PC-9 (cell line): ENCODE measurements at regions not wholly inside any gene's neighbourhood (a gene's known extent, or its start where the extent isn't known, plus 50 kb on each side); places are given as distances from the start of the nearest gene placed in this dataset.

ENCODE experiments used
- BruUV-seq: library from RNA; stranded (reverse); fragments of 400-500 nt; replicated peaks from 2 replicates; lab custom pipeline; 2021; lab: Mats Ljungman, UMichigan
- CTCF ChIA-PET: fragments of 300-600 bp; sonication (Branson Sonifier 250); formaldehyde crosslinking; loops from one replicate; lab custom pipeline; 2022; ENCODE audit warnings: antibody characterized with exemption; lab: Charles Lee
- POLR2A ChIA-PET: fragments of 300-600 bp; sonication (Branson Sonifier 250); formaldehyde crosslinking; loops from one replicate; lab custom pipeline; 2022; ENCODE audit warnings: antibody characterized with exemption; ENCODE audit not compliant: unreplicated experiment; lab: Charles Lee
- DNase-seq, 2 experiments: peaks; one replicate each; pipeline versions ENCODE4 v3.0.0 to v3.0.0-alpha.2; 2015 to 2022; ENCODE audit warnings: mixed read lengths in 1 of 2
- H2AFZ ChIP-seq: fragments of 200-600 bp; sonication (generic); 2 replicates; pipeline ENCODE4 v1.8.1; 2017; ENCODE audit warnings: antibody characterized with exemption
- H3F3A ChIP-seq: fragments of 200-600 bp; sonication (generic); 2 replicates; pipeline ENCODE4 v1.8.1; 2017; ENCODE audit warnings: antibody characterized with exemption, mild to moderate bottlenecking, low read depth; ENCODE audit not compliant: insufficient read depth
- H3K27ac ChIP-seq: fragments of 200-600 bp; sonication (generic); 2 replicates; pipeline ENCODE4 v1.6.1; 2016; ENCODE audit warnings: mixed run types
- H3K27me3 ChIP-seq: fragments of 200-600 bp; sonication (generic); 2 replicates; pipeline ENCODE4 v1.6.1; 2016; ENCODE audit warnings: low read depth, mixed run types; ENCODE audit not compliant: insufficient read depth
- H3K36me3 ChIP-seq: fragments of 200-600 bp; sonication (generic); 2 replicates; pipeline ENCODE4 v1.6.1; 2016; ENCODE audit warnings: low read depth, mixed run types
- H3K4me1 ChIP-seq: fragments of 200-600 bp; sonication (generic); replicated peaks from 2 replicates; pipeline ENCODE4 v1.6.1; 2016; ENCODE audit warnings: mixed run types; ENCODE audit not compliant: insufficient read depth
- H3K4me2 ChIP-seq: fragments of 200-600 bp; sonication (generic); 2 replicates; pipeline ENCODE4 v1.6.1; 2017; ENCODE audit warnings: mixed run types
- H3K4me3 ChIP-seq: fragments of 200-600 bp; sonication (generic); 2 replicates; pipeline ENCODE4 v1.6.1; 2016; ENCODE audit warnings: mixed run types
- H3K79me2 ChIP-seq: fragments of 200-600 bp; sonication (generic); 2 replicates; pipeline ENCODE4 v1.6.1; 2017; ENCODE audit warnings: low read depth, mixed run types
- H3K9me2 ChIP-seq: fragments of 200-600 bp; sonication (generic); 2 replicates; pipeline ENCODE4 v1.8.1; 2017; ENCODE audit warnings: mild to moderate bottlenecking; ENCODE audit not compliant: insufficient read depth
- H3K9me3 ChIP-seq: fragments of 200-600 bp; sonication (generic); 2 replicates; pipeline ENCODE4 v1.8.1; 2016; ENCODE audit warnings: low read depth; ENCODE audit not compliant: insufficient read depth
- H4K20me1 ChIP-seq: fragments of 200-600 bp; sonication (generic); 2 replicates; pipeline ENCODE4 v1.8.1; 2017; ENCODE audit not compliant: insufficient read depth
- EZH2 ChIP-seq: fragments of 200-600 bp; sonication (generic); IDR thresholded peaks from 2 replicates; pipeline ENCODE4 v1.8.0; 2017; ENCODE audit warnings: antibody characterized with exemption, low read depth
- intact Hi-C: fragments of 100-400 bp; cut with micrococcal nuclease; formaldehyde crosslinking; loops from one replicate; pipeline ENCODE4 v1.10.0; 2022; ENCODE audit not compliant: unreplicated experiment
- TF ChIP-seq, protein P1 (sequence below): fragments of 200-600 bp; sonication (generic); conservative IDR thresholded peaks from 2 replicates; pipeline ENCODE4 v1.6.1; 2017; ENCODE audit warnings: mixed run types, antibody characterized with exemption, mild to moderate bottlenecking, moderate library complexity

DNA sequence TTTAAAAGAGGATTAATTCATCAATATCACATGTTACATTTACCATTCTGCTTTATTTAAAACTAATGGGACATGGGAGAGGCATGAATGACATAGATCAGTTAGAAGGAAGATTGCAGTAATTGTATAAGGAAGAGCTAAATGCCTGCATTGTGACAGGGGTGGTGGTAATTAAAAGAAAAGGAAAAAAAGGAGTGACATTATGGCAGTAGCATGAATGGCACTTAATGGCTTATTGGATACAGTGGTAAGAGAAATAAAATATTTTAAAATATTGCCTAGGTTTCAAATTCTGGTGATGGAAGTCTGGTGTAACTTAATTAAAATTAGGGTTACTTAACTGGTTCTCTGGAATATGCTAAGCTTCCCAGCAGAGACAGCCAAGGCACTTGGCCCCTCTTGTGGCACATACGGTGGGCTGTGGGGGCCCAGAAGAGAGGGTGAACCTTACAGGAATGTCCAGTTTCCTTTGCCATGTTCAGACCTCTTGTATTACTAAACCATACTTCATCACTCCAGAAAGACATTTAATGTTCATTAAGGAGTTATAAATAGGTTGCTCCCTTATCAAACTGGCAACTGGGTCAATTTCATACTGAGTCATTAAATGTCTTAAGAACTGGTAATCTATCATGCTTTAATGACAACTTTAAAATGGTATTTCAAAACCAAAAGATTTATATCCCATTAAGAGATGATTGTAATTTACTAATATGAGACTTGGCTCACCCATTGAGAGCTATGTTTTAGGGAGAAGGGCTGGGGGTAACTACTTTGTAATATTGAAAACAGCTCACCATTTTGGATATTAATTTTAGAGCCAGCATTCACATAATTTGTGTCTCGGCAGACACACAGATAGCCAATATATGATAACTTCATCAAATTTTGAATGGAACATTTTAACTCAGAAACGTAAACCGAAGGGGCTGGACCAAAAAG lies 798.9 kb upstream of the PIK3C3 start:
- H4K20me1 ChIP-seq: no peaks in the 10 kb centered on the region
- no peak for TF ChIP-seq EZH2
- TF ChIP-seq, protein P1, sequence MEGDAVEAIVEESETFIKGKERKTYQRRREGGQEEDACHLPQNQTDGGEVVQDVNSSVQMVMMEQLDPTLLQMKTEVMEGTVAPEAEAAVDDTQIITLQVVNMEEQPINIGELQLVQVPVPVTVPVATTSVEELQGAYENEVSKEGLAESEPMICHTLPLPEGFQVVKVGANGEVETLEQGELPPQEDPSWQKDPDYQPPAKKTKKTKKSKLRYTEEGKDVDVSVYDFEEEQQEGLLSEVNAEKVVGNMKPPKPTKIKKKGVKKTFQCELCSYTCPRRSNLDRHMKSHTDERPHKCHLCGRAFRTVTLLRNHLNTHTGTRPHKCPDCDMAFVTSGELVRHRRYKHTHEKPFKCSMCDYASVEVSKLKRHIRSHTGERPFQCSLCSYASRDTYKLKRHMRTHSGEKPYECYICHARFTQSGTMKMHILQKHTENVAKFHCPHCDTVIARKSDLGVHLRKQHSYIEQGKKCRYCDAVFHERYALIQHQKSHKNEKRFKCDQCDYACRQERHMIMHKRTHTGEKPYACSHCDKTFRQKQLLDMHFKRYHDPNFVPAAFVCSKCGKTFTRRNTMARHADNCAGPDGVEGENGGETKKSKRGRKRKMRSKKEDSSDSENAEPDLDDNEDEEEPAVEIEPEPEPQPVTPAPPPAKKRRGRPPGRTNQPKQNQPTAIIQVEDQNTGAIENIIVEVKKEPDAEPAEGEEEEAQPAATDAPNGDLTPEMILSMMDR: no peak
- H3K4me1 ChIP-seq: no peaks in the 10 kb centered on the region
- no peak overlapping the region for H2AFZ ChIP-seq
- no peaks in the 10 kb centered on the region for H3K9me3 ChIP-seq
- no peaks in the 10 kb centered on the region for H3K36me3 ChIP-seq
- no peaks in the 10 kb centered on the region for H3K79me2 ChIP-seq
- no peaks in the 10 kb centered on the region for H3F3A ChIP-seq
- ChIA-PET POLR2A (no interaction called here), CTCF (no interaction called here)
- H3K27me3 ChIP-seq: no peaks in the 10 kb centered on the region
- BruUV-seq: no TSS peak
- no peak for DNase-seq
- H3K4me2 ChIP-seq: no peak overlapping the region
- H3K9me2 ChIP-seq: no peaks in the 10 kb centered on the region
- no peak overlapping the region for H3K27ac ChIP-seq
- intact Hi-C loops: no loop called here
- H3K4me3 ChIP-seq: no peak overlapping the region

- ChIA-PET CTCF (no interaction called here), POLR2A (no interaction called here)
- no peak overlapping the region for H2AFZ ChIP-seq
- H3K4me1 ChIP-seq: no peaks in the 10 kb centered on the region
- no peaks in the 10 kb centered on the region for H3K27me3 ChIP-seq
- H3K27ac ChIP-seq: no peak overlapping the region
- H3K9me3 ChIP-seq: no peaks in the 10 kb centered on the region
- intact Hi-C loops: no loop called here
- no peak overlapping the region for H3K4me2 ChIP-seq
- no peaks in the 10 kb centered on the region for H3K36me3 ChIP-seq
- no peaks in the 10 kb centered on the region for H3K79me2 ChIP-seq
- no peaks in the 10 kb centered on the region for H3K9me2 ChIP-seq
- no peaks in the 10 kb centered on the region for H4K20me1 ChIP-seq
- H3F3A ChIP-seq: no peaks in the 10 kb centered on the region
- H3K4me3 ChIP-seq: no peak overlapping the region
- TF ChIP-seq EZH2: no peak
- TF ChIP-seq, protein P1: no peak
- BruUV-seq: no TSS peak
- DNase-seq: no peak
Observed at GRCh38 chr18:41155025-41155424, 800.0 kb upstream of the PIK3C3 start.

GRCh38 chr18:41153871-41154270 lies 801.2 kb upstream of the PIK3C3 start:
- Histone ChIP-seq H3K27ac (no peak overlapping the region), H3K4me1 (no peaks in the 10 kb centered on the region), H2AFZ (no peak overlapping the region), H3K9me2 (no peaks in the 10 kb centered on the region), H3K4me3 (no peak overlapping the region), H3K9me3 (no peaks in the 10 kb centered on the region), H3K36me3 (no peaks in the 10 kb centered on the region), H3K27me3 (no peaks in the 10 kb centered on the region), H4K20me1 (no peaks in the 10 kb centered on the region), H3F3A (no peaks in the 10 kb centered on the region), H3K4me2 (no peak overlapping the region), H3K79me2 (no peaks in the 10 kb centered on the region)
- intact Hi-C loops: no loop called here
- TF ChIP-seq EZH2: no peak
- TF ChIP-seq, protein P1: no peak
- POLR2A ChIA-PET: no interaction called here
- DNase-seq: no peak
- no TSS peak for BruUV-seq
- CTCF ChIA-PET: no interaction called here
